Pancreas (tissue), 10 donors: ENCODE measurements at regions not wholly inside any gene's neighbourhood (a gene's known extent, or its start where the extent isn't known, plus 50 kb on each side); places are given as distances from the start of the nearest gene placed in this dataset.
"Not testable (repeated sequence)": the region's sequence is repeated elsewhere in the genome, so short reads cannot be mapped to it uniquely, and the experiment has no call there.

Experiments
- ATAC-seq, 4 donors: fragments of 200-7000 bp; cut with Tn5 transposase; one replicate each; pipeline versions ENCODE4 v1.8.0 to v1.9.1; 2020; ENCODE audit warnings: mild to moderate bottlenecking in 4 of 4, moderate library complexity in 4 of 4
- DNase-seq, 6 donors: peaks; one replicate each; pipeline ENCODE4 v3.0.0-alpha.2; 2020
- FAIRE-seq: peaks from 2 replicates; lab custom pipeline; 2012; peaks lifted over from hg19 to GRCh38; lab: Jason Lieb, UNC
- H3K27ac ChIP-seq, 4 donors: fragments of 200-600 bp; sonication (generic); 1 replicate in 3 of 4; 2 replicates in 1 of 4; pipeline versions ENCODE4 v1.5.0 to v1.8.0; 2020
- H3K27me3 ChIP-seq, 4 donors: fragments of 200-600 bp; one replicate each; pipeline ENCODE4 v1.8.0; 2021
- H3K36me3 ChIP-seq, 3 donors: fragments of 200-600 bp; sonication (generic) in 1 of 3; one replicate each; pipeline versions ENCODE4 v1.5.0 to v1.8.0; 2020 to 2021
- H3K4me1 ChIP-seq, 3 donors: fragments of 200-600 bp; one replicate each; pipeline ENCODE4 v1.8.0; 2021
- H3K4me3 ChIP-seq, 4 donors: fragments of 200-600 bp; sonication (generic) in 2 of 4; one replicate each; pipeline versions ENCODE4 v1.5.0 to v1.8.0; 2020 to 2021
- H3K9me3 ChIP-seq, 4 donors: fragments of 200-600 bp; one replicate each; pipeline ENCODE4 v1.8.0; 2021
- WGBS, 2 donors: extraction: QIAGEN DNeasy Blood & Tissue Kit; methylation state at CpG; one replicate each; pipeline ENCODE4 v1.1.7; 2013; 5-methylcytosine and 5-hydroxymethylcytosine counted together
- intact Hi-C, 3 donors: fragments of 100-400 bp; cut with DNase I; formaldehyde crosslinking; loops; one replicate each; pipeline versions ENCODE4 v1.11.1 to v1.14.2; 2022
- TF ChIP-seq, protein P1 (sequence below), 4 donors: fragments of 200-600 bp; sonication (generic) in 3 of 4; IDR thresholded peaks; one replicate each; pipeline versions ENCODE4 v1.5.0 to v1.8.0; 2021; ENCODE audit warnings: antibody characterized with exemption in 4 of 4
- donor health status: healthy with polysubstance abuse.
- donor health status: DM: no; HTN: no; CAD: no; lungs with moderate emphysema.
- donor health status: DM: no; HTN: no; CAD: no.
- donor health status: control.
- donor health status: control.
- donor health status: Bipolar disorder and iron deficiency.
- donor health status: DM: yes; HTN: yes; CAD: no.
- donor health status: DM: no; HTN: no; CAD: no.
- donor health status: DM: no; HTN: no; CAD: no.
- donor health status: DM: yes; HTN: yes; CAD: no.

DNA sequence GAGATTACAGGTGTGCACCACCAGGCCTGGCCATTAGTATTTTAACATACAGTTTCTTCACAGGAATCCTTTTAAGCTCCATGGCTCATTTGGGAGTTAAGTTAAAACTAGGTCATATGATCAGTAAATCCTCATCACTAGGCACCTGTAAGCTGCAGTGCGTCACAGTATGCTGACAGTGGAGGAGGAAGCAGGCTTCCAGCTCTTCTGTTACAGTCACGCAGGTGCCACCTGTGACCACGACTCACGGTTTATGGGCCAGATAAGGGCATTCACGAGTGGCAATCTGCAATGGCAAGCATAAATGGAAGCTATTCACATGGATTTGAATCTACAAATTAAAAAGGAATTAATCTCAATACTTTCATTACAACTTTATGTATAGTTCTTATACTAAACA, 129.4 kb upstream of the BCOR start:
- TF ChIP-seq, protein P1, sequence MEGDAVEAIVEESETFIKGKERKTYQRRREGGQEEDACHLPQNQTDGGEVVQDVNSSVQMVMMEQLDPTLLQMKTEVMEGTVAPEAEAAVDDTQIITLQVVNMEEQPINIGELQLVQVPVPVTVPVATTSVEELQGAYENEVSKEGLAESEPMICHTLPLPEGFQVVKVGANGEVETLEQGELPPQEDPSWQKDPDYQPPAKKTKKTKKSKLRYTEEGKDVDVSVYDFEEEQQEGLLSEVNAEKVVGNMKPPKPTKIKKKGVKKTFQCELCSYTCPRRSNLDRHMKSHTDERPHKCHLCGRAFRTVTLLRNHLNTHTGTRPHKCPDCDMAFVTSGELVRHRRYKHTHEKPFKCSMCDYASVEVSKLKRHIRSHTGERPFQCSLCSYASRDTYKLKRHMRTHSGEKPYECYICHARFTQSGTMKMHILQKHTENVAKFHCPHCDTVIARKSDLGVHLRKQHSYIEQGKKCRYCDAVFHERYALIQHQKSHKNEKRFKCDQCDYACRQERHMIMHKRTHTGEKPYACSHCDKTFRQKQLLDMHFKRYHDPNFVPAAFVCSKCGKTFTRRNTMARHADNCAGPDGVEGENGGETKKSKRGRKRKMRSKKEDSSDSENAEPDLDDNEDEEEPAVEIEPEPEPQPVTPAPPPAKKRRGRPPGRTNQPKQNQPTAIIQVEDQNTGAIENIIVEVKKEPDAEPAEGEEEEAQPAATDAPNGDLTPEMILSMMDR (IDR thresholded peaks at IDR 0.05) = no peak
- peaks cover 0 to 5% (median 0%) of the 10 kb centered on the region in 4 donors for H3K27me3 ChIP-seq
- H3K9me3 ChIP-seq = no peaks in the 10 kb centered on the region
- DNase-seq (no peak), ATAC-seq (no peak), FAIRE-seq (no peak)
- H3K27ac ChIP-seq = no peak overlapping the region
- 55 to 78% methylated on average over 5 of the region's 5 CpGs for WGBS, 2 donors
- no peaks in the 10 kb centered on the region for H3K4me1 ChIP-seq
- no peaks in the 10 kb centered on the region for H3K36me3 ChIP-seq
- intact Hi-C loops = no loop called here
- no peak overlapping the region for H3K4me3 ChIP-seq

DNA sequence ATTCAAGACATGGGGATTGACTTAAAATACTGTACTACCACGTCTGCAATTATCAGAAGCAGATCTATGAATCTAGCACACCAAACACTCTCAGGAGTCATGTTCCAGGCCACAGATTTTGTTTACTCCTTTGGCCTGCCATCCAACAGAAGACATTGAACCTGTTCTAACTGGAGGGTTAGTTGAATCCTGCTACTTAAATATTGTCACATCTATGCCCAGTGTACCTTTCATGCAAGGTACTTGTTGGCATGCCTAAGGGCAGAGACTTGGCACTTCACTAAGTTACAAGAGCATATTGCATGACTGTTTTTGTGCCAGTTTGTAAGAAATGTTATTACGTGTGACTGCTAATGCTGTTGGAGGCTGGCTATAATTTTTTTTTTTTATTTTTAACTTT, 126.9 kb upstream of the BCOR start:
- Histone ChIP-seq H3K9me3 (no peaks in the 10 kb centered on the region), H3K36me3 (no peaks in the 10 kb centered on the region), H3K27me3 (no peaks in the 10 kb centered on the region), H3K4me3 (no peak overlapping the region), H3K27ac (no peak overlapping the region), H3K4me1 (no peaks in the 10 kb centered on the region)
- intact Hi-C loops = no loop called here
- DNase-seq (no peak), FAIRE-seq (no peak), ATAC-seq (no peak)
- TF ChIP-seq, protein P1 (IDR thresholded peaks at IDR 0.05) = no peak
- WGBS, 2 donors = 52 to 63% methylated on average over 2 of the region's 2 CpGs

DNA sequence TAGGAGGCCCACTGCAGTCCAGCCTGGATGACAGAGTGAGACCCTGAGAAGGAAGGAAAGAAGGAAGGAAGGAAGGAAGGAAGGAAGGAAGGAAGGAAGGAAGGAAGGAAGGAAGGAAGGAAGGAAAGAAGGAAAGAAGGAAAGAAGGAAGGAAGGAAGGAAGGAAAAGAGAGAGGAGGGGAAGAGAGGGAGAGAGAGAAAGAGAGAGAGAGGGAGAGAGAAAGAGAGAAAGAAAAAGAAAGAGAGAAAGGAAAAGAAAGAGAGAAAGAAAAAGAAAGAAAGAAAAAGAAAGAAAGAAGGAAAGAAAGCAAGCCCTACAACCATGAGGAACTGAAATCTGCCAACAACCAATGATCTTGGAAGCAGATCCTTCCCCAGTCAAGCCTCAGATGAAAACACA, 124.9 kb upstream of the BCOR start:
- ATAC-seq, H3K9me3 ChIP-seq, H3K36me3 ChIP-seq, H3K4me3 ChIP-seq, H3K4me1 ChIP-seq, H3K27ac ChIP-seq, intact Hi-C loops, FAIRE-seq, H3K27me3 ChIP-seq, DNase-seq: not testable (repeated sequence)

DNA sequence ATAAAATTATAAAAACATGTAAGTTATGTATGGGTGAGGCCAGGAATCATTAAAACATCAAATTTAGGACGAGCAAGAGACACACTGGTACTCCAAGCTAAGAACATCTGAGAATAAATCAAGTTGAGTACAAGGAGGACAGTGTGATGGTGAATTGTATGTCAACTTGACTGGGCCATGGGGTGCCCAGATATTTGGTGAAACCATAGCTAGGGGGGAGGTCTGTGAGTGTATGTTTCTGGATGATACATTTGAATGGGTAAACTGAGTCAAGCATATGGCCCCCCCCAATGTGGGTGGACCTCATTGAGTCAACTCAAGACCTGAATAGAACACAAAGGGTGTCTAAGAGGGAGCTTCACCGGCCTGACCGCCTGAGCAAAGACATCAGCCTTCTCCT, 115.3 kb upstream of the BCOR start:
- FAIRE-seq = no peak
- Histone ChIP-seq H3K36me3 (no peaks in the 10 kb centered on the region), H3K27ac (no peak overlapping the region), H3K27me3 (no peaks in the 10 kb centered on the region), H3K4me1 (no peaks in the 10 kb centered on the region), H3K9me3 (no peaks in the 10 kb centered on the region), H3K4me3 (no peak overlapping the region)
- no peak for DNase-seq
- WGBS, 2 donors = 60 to 79% methylated on average over 3 of the region's 3 CpGs
- ATAC-seq = no peak
- intact Hi-C loops = no loop called here
- TF ChIP-seq, protein P1 (IDR thresholded peaks at IDR 0.05) = no peak

DNA sequence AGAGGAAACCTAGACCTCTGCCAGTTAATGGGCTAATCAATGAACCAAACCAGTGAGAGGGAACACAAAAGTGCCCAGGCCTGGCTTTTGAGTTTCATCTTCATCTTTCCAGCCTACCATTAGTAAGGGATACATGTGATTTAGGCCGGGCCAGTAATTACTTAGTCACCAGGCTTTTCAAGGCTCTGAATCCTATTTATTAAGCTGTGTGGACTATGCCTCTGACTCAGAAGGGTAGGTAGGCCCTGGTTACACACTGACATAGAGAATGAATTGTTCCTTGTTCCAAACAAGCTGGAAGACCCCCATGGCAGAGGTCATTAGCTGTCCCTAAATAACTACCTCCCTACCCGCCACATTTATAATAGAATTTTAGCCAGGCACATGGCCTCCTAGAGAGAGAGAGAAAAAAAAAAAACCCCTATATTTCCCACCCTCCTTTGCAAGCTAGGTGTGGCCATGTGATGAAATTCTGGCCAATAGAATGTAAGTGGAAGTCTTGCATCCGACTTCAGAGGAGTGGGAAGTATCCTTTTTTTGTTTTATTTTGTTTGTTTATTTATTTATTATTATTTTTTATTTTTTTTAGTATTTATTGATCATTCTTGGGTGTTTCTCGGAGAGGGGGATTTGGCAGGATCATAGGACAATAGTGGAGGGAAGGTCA, 112.3 kb upstream of the BCOR start:
- ATAC-seq (no peak), FAIRE-seq (no peak), DNase-seq (no peak)
- Histone ChIP-seq H3K27ac (no peak overlapping the region), H3K4me1 (no peaks in the 10 kb centered on the region), H3K4me3 (no peak overlapping the region), H3K36me3 (no peaks in the 10 kb centered on the region), H3K9me3 (no peaks in the 10 kb centered on the region), H3K27me3 (no peaks in the 10 kb centered on the region)
- WGBS, 2 donors = 84 to 93% methylated on average over 4 of the region's 4 CpGs
- TF ChIP-seq, protein P1 (IDR thresholded peaks at IDR 0.05) = no peak
- intact Hi-C loops = no loop called here
